GM12874 (cell line): ENCODE measurements at regions not wholly inside any gene's neighbourhood (a gene's known extent, or its start where the extent isn't known, plus 50 kb on each side); places are given as distances from the start of the nearest gene placed in this dataset.

Source experiments
- CTCF ChIP-seq: IDR thresholded peaks from 2 replicates; pipeline ENCODE4 v1.5.1; 2011; ENCODE audit warnings: low read depth, mild to moderate bottlenecking, control low read depth, low read length, moderate library complexity; ENCODE audit not compliant: insufficient read depth

DNA sequence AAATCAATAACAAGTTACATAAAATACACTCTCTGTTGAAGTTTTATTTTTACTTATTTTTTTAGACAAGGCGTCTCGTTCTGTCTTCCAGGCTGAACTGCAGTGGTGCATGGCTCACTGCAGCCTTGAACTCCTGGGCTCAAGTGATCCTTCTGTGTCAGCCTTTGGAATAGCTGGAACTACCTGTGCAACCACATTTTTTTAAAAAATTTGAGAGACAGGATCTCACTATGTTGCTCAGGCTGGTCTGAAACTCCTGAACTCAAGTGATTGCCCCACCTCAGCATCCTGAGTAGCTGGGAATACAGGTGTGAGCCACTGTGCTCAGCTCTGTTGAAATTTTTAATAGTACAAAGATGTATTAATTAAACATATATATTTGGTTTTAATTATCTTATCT lies 614.3 kb upstream of the ARRDC4 start:
- TF ChIP-seq CTCF, result no peak

GRCh38 chr15:97350813-97351212 lies 609.7 kb upstream of the ARRDC4 start:
- no peak for TF ChIP-seq CTCF

DNA sequence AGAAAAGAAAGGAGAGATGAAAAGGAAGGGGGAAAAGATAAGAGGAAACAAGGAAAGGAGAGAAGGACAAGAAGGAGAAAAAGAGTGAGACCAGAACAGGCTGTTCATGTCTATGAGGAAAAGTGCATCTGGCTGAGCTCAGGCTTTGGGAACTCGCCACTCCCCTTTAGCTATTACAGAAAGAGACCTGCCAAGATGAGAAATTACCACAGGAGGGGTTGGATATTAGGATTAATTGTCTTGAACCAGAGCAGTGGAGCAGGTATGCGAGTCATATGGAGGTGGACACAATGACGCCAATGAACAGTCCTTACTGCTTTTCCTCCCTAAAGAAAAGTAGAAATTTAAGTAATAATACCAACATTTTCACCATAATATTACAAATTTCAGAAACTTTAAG lies 577.0 kb upstream of the ARRDC4 start:
- no peak for TF ChIP-seq CTCF

DNA sequence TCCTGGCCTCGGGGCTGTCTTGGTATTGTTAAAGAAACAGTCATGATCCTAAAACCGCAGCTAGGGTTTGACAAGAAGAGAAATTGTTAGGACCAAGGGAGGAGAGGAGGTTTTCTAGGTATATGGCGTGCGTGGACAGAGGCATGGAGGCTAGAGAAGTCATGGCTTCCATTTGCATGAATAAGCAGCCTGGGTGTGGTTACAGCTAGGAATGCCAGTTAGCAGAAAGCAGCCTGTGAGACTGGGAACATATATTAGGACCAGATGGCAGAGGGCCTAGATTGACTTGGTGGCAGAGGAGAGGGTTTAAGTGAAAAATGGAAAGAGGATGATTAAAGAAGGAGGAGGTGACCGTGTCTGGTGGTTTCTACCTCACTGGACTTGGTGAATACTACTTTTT lies 573.6 kb upstream of the ARRDC4 start:
- no peak for TF ChIP-seq CTCF

- TF ChIP-seq CTCF, result no peak
Observed at GRCh38 chr15:97401195-97401594, 559.3 kb upstream of the ARRDC4 start.

- no peak for TF ChIP-seq CTCF
Observed at GRCh38 chr15:97401970-97402369, 558.5 kb upstream of the ARRDC4 start.

DNA sequence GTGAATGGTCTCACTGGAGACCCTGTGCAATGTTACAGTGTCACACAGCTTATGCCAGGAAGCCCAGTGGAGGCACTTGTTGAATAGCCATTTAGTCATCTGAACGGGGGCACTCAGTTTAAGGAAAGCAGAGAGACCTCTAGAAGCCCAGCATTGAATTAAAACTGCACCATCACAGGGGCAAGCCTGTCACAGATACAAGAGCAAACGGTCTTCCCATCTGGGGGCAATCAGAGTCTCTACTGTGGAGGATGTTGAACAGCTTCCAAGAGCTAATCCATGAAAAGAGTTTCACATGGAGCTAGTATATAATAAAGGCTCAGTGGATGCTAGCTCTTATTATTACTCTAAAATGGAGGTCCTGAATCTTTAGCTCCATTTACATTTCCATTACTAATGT lies 553.7 kb upstream of the ARRDC4 start:
- TF ChIP-seq CTCF, result no peak
